Trophoblast cell (in vitro differentiated cells and primary cell): ENCODE measurements at regions not wholly inside any gene's neighbourhood (a gene's known extent, or its start where the extent isn't known, plus 50 kb on each side); places are given as distances from the start of the nearest gene placed in this dataset.
"Not testable (repeated sequence)": the region's sequence is repeated elsewhere in the genome, so short reads cannot be mapped to it uniquely, and the experiment has no call there.

Source experiments
- DNase-seq, 2 donors: peaks; one replicate each; pipeline ENCODE4 v3.0.0-alpha.2; 2016
- H2AFZ ChIP-seq: 2 replicates; pipeline ENCODE4 v1.6.1; 2013; ENCODE audit warnings: low read length, moderate library complexity, mild to moderate bottlenecking; ENCODE audit not compliant: insufficient read depth, poor library complexity
- H2AK5ac ChIP-seq: 2 replicates; pipeline ENCODE4 v1.6.1; 2013; ENCODE audit warnings: mild to moderate bottlenecking, low read length
- H2BK120ac ChIP-seq: 2 replicates; pipeline ENCODE4 v1.6.1; 2013; ENCODE audit warnings: low read length, mild to moderate bottlenecking, moderate library complexity; ENCODE audit not compliant: insufficient read depth, poor library complexity
- H2BK12ac ChIP-seq: 2 replicates; pipeline ENCODE4 v1.6.1; 2013; ENCODE audit warnings: mild to moderate bottlenecking, low read length, moderate library complexity
- H2BK5ac ChIP-seq: 2 replicates; pipeline ENCODE4 v1.6.1; 2013; ENCODE audit warnings: low read length, low read depth, moderate library complexity, mild to moderate bottlenecking; ENCODE audit not compliant: poor library complexity
- H3K14ac ChIP-seq: 2 replicates; pipeline ENCODE4 v1.6.1; 2013; ENCODE audit warnings: mild to moderate bottlenecking, low read length
- H3K18ac ChIP-seq: 2 replicates; pipeline ENCODE4 v1.6.1; 2013; ENCODE audit warnings: mild to moderate bottlenecking, low read length
- H3K23ac ChIP-seq: 2 replicates; pipeline ENCODE4 v1.6.1; 2013; ENCODE audit warnings: low read length
- H3K27ac ChIP-seq: 2 replicates; pipeline ENCODE4 v1.5.1; 2013; ENCODE audit warnings: low read depth, mild to moderate bottlenecking, inconsistent platforms, low read length, moderate library complexity
- H3K27me3 ChIP-seq: 2 replicates; pipeline ENCODE4 v1.6.1; 2013; ENCODE audit warnings: inconsistent platforms, mild to moderate bottlenecking, low read length, moderate library complexity; ENCODE audit not compliant: insufficient read depth
- H3K36me3 ChIP-seq, 2 experiments: 1 replicate in 1 of 2; 2 replicates in 1 of 2; pipeline ENCODE4 v1.6.1; 2013; ENCODE audit warnings: low read length in 2 of 2, mild to moderate bottlenecking in 2 of 2, moderate library complexity in 1 of 2; ENCODE audit not compliant: insufficient read depth in 2 of 2, control insufficient read depth in 1 of 2
- H3K4ac ChIP-seq: 2 replicates; pipeline ENCODE4 v1.6.1; 2013; ENCODE audit warnings: low read depth, mild to moderate bottlenecking, low read length, moderate library complexity
- H3K4me1 ChIP-seq, 2 experiments: 1 replicate in 1 of 2; 2 replicates in 1 of 2; pipeline ENCODE4 v1.6.1; 2013; ENCODE audit warnings: low read length in 2 of 2, mild to moderate bottlenecking in 2 of 2, moderate library complexity in 1 of 2; ENCODE audit not compliant: insufficient read depth in 2 of 2, control insufficient read depth in 1 of 2
- H3K4me2 ChIP-seq: 2 replicates; pipeline ENCODE4 v1.6.1; 2013; ENCODE audit warnings: inconsistent platforms, mild to moderate bottlenecking, low read length, moderate library complexity
- H3K4me3 ChIP-seq: 2 replicates; pipeline ENCODE4 v1.5.1; 2013; ENCODE audit warnings: mild to moderate bottlenecking, low read depth, low read length, inconsistent platforms
- H3K79me1 ChIP-seq: one replicate; pipeline ENCODE4 v1.6.1; 2013; ENCODE audit warnings: low read length
- H3K79me2 ChIP-seq: 2 replicates; pipeline ENCODE4 v1.6.1; 2013; ENCODE audit warnings: low read length, mild to moderate bottlenecking; ENCODE audit not compliant: control insufficient read depth, insufficient read depth, poor library complexity
- H3K9ac ChIP-seq: 2 replicates; pipeline ENCODE4 v1.6.1; 2013; ENCODE audit warnings: mild to moderate bottlenecking, low read length
- H3K9me3 ChIP-seq: 2 replicates; pipeline ENCODE4 v1.6.1; 2013; ENCODE audit warnings: low read depth, mild to moderate bottlenecking, control low read depth, inconsistent platforms, low read length; ENCODE audit not compliant: insufficient read depth
- H4K12ac ChIP-seq: 2 replicates; pipeline ENCODE4 v1.6.1; 2013; ENCODE audit warnings: low read depth, mild to moderate bottlenecking, low read length, moderate library complexity
- H4K8ac ChIP-seq: 2 replicates; pipeline ENCODE4 v1.6.1; 2013; ENCODE audit warnings: low read depth, mild to moderate bottlenecking, low read length, moderate library complexity
- H4K91ac ChIP-seq: one replicate; pipeline ENCODE4 v1.6.1; 2013; ENCODE audit warnings: low read depth, mild to moderate bottlenecking, low read length, moderate library complexity
- WGBS: extraction: QIAGEN DNeasy Blood & Tissue Kit; methylation state at CpG from one replicate; pipeline ENCODE4 v1.1.7; 2013; ENCODE audit warnings: missing lambda C conversion rate; ENCODE audit not compliant: insufficient read length, insufficient coverage; ENCODE audit errors: extremely low coverage; 5-methylcytosine and 5-hydroxymethylcytosine counted together

- not testable (repeated sequence) for H3K9me3 ChIP-seq, H4K91ac ChIP-seq, H3K9ac ChIP-seq, H3K4me3 ChIP-seq, H3K27ac ChIP-seq, H2AK5ac ChIP-seq, H3K79me1 ChIP-seq, H3K27me3 ChIP-seq, H2BK12ac ChIP-seq, H2AFZ ChIP-seq, H2BK5ac ChIP-seq, H3K36me3 ChIP-seq, H3K14ac ChIP-seq, H4K12ac ChIP-seq, H3K79me2 ChIP-seq, H3K18ac ChIP-seq, H3K4me1 ChIP-seq, DNase-seq, H3K23ac ChIP-seq, H4K8ac ChIP-seq, H3K4me2 ChIP-seq, H2BK120ac ChIP-seq, H3K4ac ChIP-seq
- WGBS: no CpG with 5 or more reads among the region's 7 CpGs
Measured at GRCh38 chr2:223330747-223331146, 271.4 kb downstream of the SCG2 start.

- Histone ChIP-seq H3K4me1 (no peaks in the 10 kb centered on the region), H2BK5ac (no peak overlapping the region), H3K9ac (no peak overlapping the region), H4K8ac (no peak overlapping the region), H3K4ac (no peak overlapping the region), H2BK120ac (no peak overlapping the region), H3K27me3 (no peaks in the 10 kb centered on the region), H2BK12ac (no peak overlapping the region), H3K36me3 (no peaks in the 10 kb centered on the region), H3K23ac (no peak overlapping the region), H3K18ac (no peak overlapping the region), H3K27ac (no peak overlapping the region), H3K14ac (no peak overlapping the region), H3K79me1 (no peaks in the 10 kb centered on the region), H2AK5ac (no peak overlapping the region), H2AFZ (no peak overlapping the region), H4K12ac (no peak overlapping the region), H4K91ac (no peak overlapping the region), H3K4me3 (no peak overlapping the region), H3K79me2 (no peaks in the 10 kb centered on the region), H3K4me2 (no peak overlapping the region), H3K9me3 (no peaks in the 10 kb centered on the region)
- WGBS: no CpG with 5 or more reads among the region's 1 CpG
- no peak for DNase-seq
Measured at GRCh38 chr2:223338016-223338415, 264.1 kb downstream of the SCG2 start.

- no peak for DNase-seq
- no peaks in the 10 kb centered on the region for H3K27me3 ChIP-seq
- H3K79me1 ChIP-seq: no peaks in the 10 kb centered on the region
- H2AK5ac ChIP-seq: no peak overlapping the region
- H3K79me2 ChIP-seq: no peaks in the 10 kb centered on the region
- no peak overlapping the region for H2BK120ac ChIP-seq
- H3K4me3 ChIP-seq: no peak overlapping the region
- no peaks in the 10 kb centered on the region for H3K36me3 ChIP-seq
- H3K4me1 ChIP-seq: no peaks in the 10 kb centered on the region
- no peak overlapping the region for H3K4me2 ChIP-seq
- no peak overlapping the region for H2BK5ac ChIP-seq
- H3K9me3 ChIP-seq: no peaks in the 10 kb centered on the region
- H3K23ac ChIP-seq: no peak overlapping the region
- H3K14ac ChIP-seq: no peak overlapping the region
- no CpG with 5 or more reads among the region's 1 CpG for WGBS
- no peak overlapping the region for H4K12ac ChIP-seq
- no peak overlapping the region for H2BK12ac ChIP-seq
- H3K27ac ChIP-seq: no peak overlapping the region
- H2AFZ ChIP-seq: no peak overlapping the region
- H4K8ac ChIP-seq: no peak overlapping the region
- H3K4ac ChIP-seq: no peak overlapping the region
- no peak overlapping the region for H4K91ac ChIP-seq
- no peak overlapping the region for H3K18ac ChIP-seq
- H3K9ac ChIP-seq: no peak overlapping the region
Measured at GRCh38 chr2:223357076-223357475, 245.1 kb downstream of the SCG2 start.

- no peak overlapping the region for H2AK5ac ChIP-seq
- H4K91ac ChIP-seq: no peak overlapping the region
- no peak overlapping the region for H3K4me3 ChIP-seq
- H2BK12ac ChIP-seq: no peak overlapping the region
- H4K8ac ChIP-seq: no peak overlapping the region
- no peaks in the 10 kb centered on the region for H3K9me3 ChIP-seq
- WGBS: no CpG with 5 or more reads among the region's 6 CpGs
- no peak overlapping the region for H3K4me2 ChIP-seq
- no peak overlapping the region for H2AFZ ChIP-seq
- H3K9ac ChIP-seq: no peak overlapping the region
- no peak overlapping the region for H3K27ac ChIP-seq
- no peak overlapping the region for H3K23ac ChIP-seq
- H3K36me3 ChIP-seq: no peaks in the 10 kb centered on the region
- no peaks in the 10 kb centered on the region for H3K79me2 ChIP-seq
- H4K12ac ChIP-seq: no peak overlapping the region
- DNase-seq: no peak
- no peaks in the 10 kb centered on the region for H3K79me1 ChIP-seq
- H3K27me3 ChIP-seq: no peaks in the 10 kb centered on the region
- no peak overlapping the region for H3K18ac ChIP-seq
- H2BK5ac ChIP-seq: no peak overlapping the region
- no peak overlapping the region for H2BK120ac ChIP-seq
- H3K4me1 ChIP-seq: no peaks in the 10 kb centered on the region
- H3K14ac ChIP-seq: no peak overlapping the region
- H3K4ac ChIP-seq: no peak overlapping the region
Measured at GRCh38 chr2:223363085-223363484, 239.1 kb downstream of the SCG2 start.
